Testis (tissue), 2 donors: ENCODE measurements at regions not wholly inside any gene's neighbourhood (a gene's known extent, or its start where the extent isn't known, plus 50 kb on each side); places are given as distances from the start of the nearest gene placed in this dataset.

Source experiments
- CTCF ChIP-seq, 3 experiments: fragments of 450-650 bp in 2 of 3; fragments of 200-600 bp in 1 of 3; sonication (generic) in 1 of 3; IDR thresholded peaks; one replicate each; pipeline ENCODE4 v1.5.1; 2016 to 2019; ENCODE audit warnings: antibody characterized with exemption in 3 of 3, mild to moderate bottlenecking in 2 of 3, moderate library complexity in 1 of 3
- POLR2A ChIP-seq: fragments of 450-650 bp; IDR thresholded peaks from one replicate; pipeline ENCODE4 v1.6.1; 2017; ENCODE audit warnings: antibody characterized with exemption, mild to moderate bottlenecking, moderate library complexity

DNA sequence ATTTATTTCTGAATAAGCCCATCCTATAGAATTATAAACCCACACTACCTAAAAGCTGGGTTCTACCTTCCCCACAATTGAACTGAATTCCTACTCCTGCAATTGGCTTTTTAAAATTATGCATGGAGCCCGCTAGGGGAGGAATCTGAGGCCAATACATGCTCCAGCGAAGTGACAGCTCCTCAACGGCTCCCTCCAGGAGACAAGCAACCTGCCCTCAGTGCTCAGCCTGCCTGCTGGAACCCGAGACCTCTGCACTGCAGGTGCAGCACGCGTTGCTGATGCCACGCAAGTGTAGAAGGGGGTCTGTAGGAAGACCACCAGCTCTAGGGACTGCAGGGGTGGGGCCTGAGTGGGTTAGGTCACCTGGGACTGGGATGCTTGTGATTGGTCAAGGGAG is 170.2 kb upstream of the CDYL start:
- no peak for TF ChIP-seq CTCF (IDR thresholded peaks at IDR 0.05)
- TF ChIP-seq POLR2A: no peak
